Vagina (tissue), 2 donors: ENCODE measurements at regions not wholly inside any gene's neighbourhood (a gene's known extent, or its start where the extent isn't known, plus 50 kb on each side); places are given as distances from the start of the nearest gene placed in this dataset.

Source experiments
- CTCF ChIP-seq, 3 experiments: fragments of 450-650 bp in 2 of 3; fragments of 200-600 bp in 1 of 3; sonication (generic) in 1 of 3; IDR thresholded peaks; one replicate each; pipeline ENCODE4 v1.5.1; 2017 to 2019; ENCODE audit warnings: antibody characterized with exemption in 3 of 3, mild to moderate bottlenecking in 2 of 3, moderate library complexity in 2 of 3
- POLR2AphosphoS5 ChIP-seq, 2 donors: sonication (generic); formaldehyde crosslinking; IDR thresholded peaks; one replicate each; pipeline ENCODE4 v1.9.0; 2017; ENCODE audit warnings: antibody characterized with exemption in 2 of 2, mild to moderate bottlenecking in 2 of 2, low read depth in 1 of 2; ENCODE audit not compliant: insufficient read depth in 1 of 2

GRCh38 chr6:19643713-19644112, 193.5 kb upstream of the ID4 start:
- TF ChIP-seq POLR2AphosphoS5 (IDR thresholded peaks at IDR 0.05; ENCODE audit: insufficient read depth in 1 of 2, low read depth in 1 of 2) (no peak), CTCF (IDR thresholded peaks at IDR 0.05) (no peak)
